SK-N-SH (cell line): ENCODE measurements at regions not wholly inside any gene's neighbourhood (a gene's known extent, or its start where the extent isn't known, plus 50 kb on each side); places are given as distances from the start of the nearest gene placed in this dataset.

ENCODE experiments used
- CTCF ChIP-seq: fragments of 200-600 bp; sonication (generic); IDR thresholded peaks from 2 replicates; pipeline ENCODE4 v1.6.1; 2017; ENCODE audit warnings: antibody characterized with exemption, mild to moderate bottlenecking, moderate library complexity
- REST ChIP-seq: IDR thresholded peaks from 2 replicates; pipeline ENCODE4 v1.6.1; 2012; ENCODE audit warnings: mild to moderate bottlenecking, low read depth, low read length, moderate library complexity

GRCh38 chr15:97092656-97093055 lies 762.2 kb downstream of the NR2F2 start:
- no peak for TF ChIP-seq CTCF
- TF ChIP-seq REST: no peak
